ENCODE measurements at regions not wholly inside any gene's neighbourhood (a gene's known extent, or its start where the extent isn't known, plus 50 kb on each side); places are given as distances from the start of the nearest gene placed in this dataset.

GRCh38 chr13:89694451-89694850 lies 1653.0 kb upstream of the MIR17HG start:
- intact Hi-C loops (cut with DNase I), result loop anchor here in 4 of 10 donors (10.0 kb wide), 2 partner anchors 260 to 330 kb away; no protein-coding TSS in a partner anchor
- no peak for DNase-seq

GRCh38 chr13:89695343-89696257 lies 1651.9 kb upstream of the MIR17HG start:
- ATAC-seq (peak in 4 of 8 donors; percentile 58 to 74 (median 60)), DNase-seq (peak in 1 of 2 donors; percentile 13)
- no peaks in the 10 kb centered on the region for H3K4me1 ChIP-seq
- no peak overlapping the region for H3K4me3 ChIP-seq
- 6 to 10% methylated on average over 4 of the region's 4 CpGs for WGBS, 2 donors
- H3K36me3 ChIP-seq, result no peaks in the 10 kb centered on the region
- TF ChIP-seq CTCF (IDR thresholded peaks at IDR 0.05), result peak; percentile 26 to 81 (median 65)
- intact Hi-C loops (cut with DNase I), result loop anchor here in 5 of 10 donors (5.0 to 10.0 kb wide), 3 partner anchors 261 to 333 kb away; no protein-coding TSS in a partner anchor
- no peak overlapping the region for H3K27ac ChIP-seq
- H3K27me3 ChIP-seq, result no peaks in the 10 kb centered on the region
- no peaks in the 10 kb centered on the region for H3K9me3 ChIP-seq

More at GRCh38 chr13:89694451-89694850, 1653.0 kb upstream of the MIR17HG start:
- H3K9me3 ChIP-seq, result no peaks in the 10 kb centered on the region
- no peak overlapping the region for H3K27ac ChIP-seq
- ATAC-seq, result no peak
- no peaks in the 10 kb centered on the region for H3K4me1 ChIP-seq
- no peak for TF ChIP-seq CTCF (IDR thresholded peaks at IDR 0.05)
- no peaks in the 10 kb centered on the region for H3K36me3 ChIP-seq
- no peak overlapping the region for H3K4me3 ChIP-seq
- WGBS, 2 donors, result 56 to 64% methylated on average over 1 of the region's 1 CpG
- H3K27me3 ChIP-seq, result no peaks in the 10 kb centered on the region

GRCh38 chr13:89701913-89702312 lies 1645.6 kb upstream of the MIR17HG start:
- intact Hi-C loops (cut with DNase I), result no loop called here
- DNase-seq (no peak), ATAC-seq (no peak)
- Histone ChIP-seq H3K27ac (no peak overlapping the region), H3K27me3 (no peaks in the 10 kb centered on the region), H3K4me1 (no peaks in the 10 kb centered on the region), H3K36me3 (no peaks in the 10 kb centered on the region), H3K9me3 (no peaks in the 10 kb centered on the region), H3K4me3 (no peak overlapping the region)
- WGBS, 2 donors, result 85 to 91% methylated on average over 9 of the region's 9 CpGs
- TF ChIP-seq CTCF (IDR thresholded peaks at IDR 0.05), result no peak

- ATAC-seq (no peak), DNase-seq (no peak)
- H3K27ac ChIP-seq, result no peak overlapping the region
- no peaks in the 10 kb centered on the region for H3K27me3 ChIP-seq
- no peak for TF ChIP-seq CTCF (IDR thresholded peaks at IDR 0.05)
- no peak overlapping the region for H3K4me3 ChIP-seq
- H3K36me3 ChIP-seq, result no peaks in the 10 kb centered on the region
- H3K9me3 ChIP-seq, result no peaks in the 10 kb centered on the region
- H3K4me1 ChIP-seq, result no peaks in the 10 kb centered on the region
- intact Hi-C loops (cut with DNase I), result no loop called here
Observed at GRCh38 chr13:89704040-89704439, 1643.4 kb upstream of the MIR17HG start.

Measured in heart right ventricle (tissue), 16 donors.